ENCODE measurements at regions not wholly inside any gene's neighbourhood (a gene's known extent, or its start where the extent isn't known, plus 50 kb on each side); places are given as distances from the start of the nearest gene placed in this dataset.
"Not testable (repeated sequence)": the region's sequence is repeated elsewhere in the genome, so short reads cannot be mapped to it uniquely, and the experiment has no call there.

- FAIRE-seq (no peak), DNase-seq (ENCODE audit: insufficient read length) (no peak)
- TF ChIP-seq TAF1 (IDR thresholded peaks at IDR 0.05; ENCODE audit: borderline replicate concordance, low read depth, low read length): no peak
- TF ChIP-seq POLR2A (IDR thresholded peaks at IDR 0.05; ENCODE audit: low read depth, low read length): no peak
- TF ChIP-seq POLR2AphosphoS5 (IDR thresholded peaks at IDR 0.05; ENCODE audit: low read depth, low read length): no peak
Observed at GRCh38 chr3:18526667-18527066, 101.5 kb upstream of the SATB1 start.

GRCh38 chr3:18516170-18516569 lies 91.0 kb upstream of the SATB1 start:
- not testable (repeated sequence) for DNase-seq (ENCODE audit: insufficient read length); FAIRE-seq

GRCh38 chr3:18513091-18513490 lies 88.0 kb upstream of the SATB1 start:
- TF ChIP-seq TAF1 (IDR thresholded peaks at IDR 0.05; ENCODE audit: borderline replicate concordance, low read depth, low read length) (no peak), POLR2A (IDR thresholded peaks at IDR 0.05; ENCODE audit: low read depth, low read length) (no peak), POLR2AphosphoS5 (IDR thresholded peaks at IDR 0.05; ENCODE audit: low read depth, low read length) (no peak)
- DNase-seq (ENCODE audit: insufficient read length): no peak
- FAIRE-seq: no peak

GRCh38 chr3:18512007-18512406 lies 86.9 kb upstream of the SATB1 start:
- FAIRE-seq: no peak
- DNase-seq (ENCODE audit: insufficient read length): no peak
- no peak for TF ChIP-seq POLR2AphosphoS5 (IDR thresholded peaks at IDR 0.05; ENCODE audit: low read depth, low read length)
- no peak for TF ChIP-seq TAF1 (IDR thresholded peaks at IDR 0.05; ENCODE audit: borderline replicate concordance, low read depth, low read length)
- no peak for TF ChIP-seq POLR2A (IDR thresholded peaks at IDR 0.05; ENCODE audit: low read depth, low read length)

- no peak for FAIRE-seq
- DNase-seq (ENCODE audit: insufficient read length): no peak
- TF ChIP-seq POLR2A (IDR thresholded peaks at IDR 0.05; ENCODE audit: low read depth, low read length) (no peak), TAF1 (IDR thresholded peaks at IDR 0.05; ENCODE audit: borderline replicate concordance, low read depth, low read length) (no peak), POLR2AphosphoS5 (IDR thresholded peaks at IDR 0.05; ENCODE audit: low read depth, low read length) (no peak)
Observed at GRCh38 chr3:18510947-18511346, 85.8 kb upstream of the SATB1 start.

- no peak for TF ChIP-seq TAF1 (IDR thresholded peaks at IDR 0.05; ENCODE audit: borderline replicate concordance, low read depth, low read length)
- no peak for TF ChIP-seq POLR2A (IDR thresholded peaks at IDR 0.05; ENCODE audit: low read depth, low read length)
- no peak for TF ChIP-seq POLR2AphosphoS5 (IDR thresholded peaks at IDR 0.05; ENCODE audit: low read depth, low read length)
- no peak for DNase-seq (ENCODE audit: insufficient read length)
- FAIRE-seq: no peak
Observed at GRCh38 chr3:18507333-18507732, 82.2 kb upstream of the SATB1 start.

- DNase-seq (ENCODE audit: insufficient read length) (no peak), FAIRE-seq (no peak)
- TF ChIP-seq POLR2A (IDR thresholded peaks at IDR 0.05; ENCODE audit: low read depth, low read length) (no peak), POLR2AphosphoS5 (IDR thresholded peaks at IDR 0.05; ENCODE audit: low read depth, low read length) (no peak), TAF1 (IDR thresholded peaks at IDR 0.05; ENCODE audit: borderline replicate concordance, low read depth, low read length) (no peak)
Observed at GRCh38 chr3:18505056-18505455, 79.9 kb upstream of the SATB1 start.

GRCh38 chr3:18501679-18502343 lies 76.7 kb upstream of the SATB1 start:
- FAIRE-seq (no peak), DNase-seq (ENCODE audit: insufficient read length) (no peak)
- TF ChIP-seq POLR2A (IDR thresholded peaks at IDR 0.05; ENCODE audit: low read depth, low read length) (no peak), TAF1 (IDR thresholded peaks at IDR 0.05; ENCODE audit: borderline replicate concordance, low read depth, low read length) (no peak), POLR2AphosphoS5 (IDR thresholded peaks at IDR 0.05; ENCODE audit: low read depth, low read length) (no peak)

GRCh38 chr3:18500322-18500721 lies 75.2 kb upstream of the SATB1 start:
- no peak for FAIRE-seq
- TF ChIP-seq POLR2AphosphoS5 (IDR thresholded peaks at IDR 0.05; ENCODE audit: low read depth, low read length): no peak
- TF ChIP-seq TAF1 (IDR thresholded peaks at IDR 0.05; ENCODE audit: borderline replicate concordance, low read depth, low read length): no peak
- TF ChIP-seq POLR2A (IDR thresholded peaks at IDR 0.05; ENCODE audit: low read depth, low read length): no peak
- no peak for DNase-seq (ENCODE audit: insufficient read length)

- no peak for TF ChIP-seq TAF1 (IDR thresholded peaks at IDR 0.05; ENCODE audit: borderline replicate concordance, low read depth, low read length)
- TF ChIP-seq POLR2AphosphoS5 (IDR thresholded peaks at IDR 0.05; ENCODE audit: low read depth, low read length): no peak
- no peak for TF ChIP-seq POLR2A (IDR thresholded peaks at IDR 0.05; ENCODE audit: low read depth, low read length)
- DNase-seq (ENCODE audit: insufficient read length) (no peak), FAIRE-seq (no peak)
Observed at GRCh38 chr3:18499301-18499700, 74.2 kb upstream of the SATB1 start.

- DNase-seq (ENCODE audit: insufficient read length): no peak
- FAIRE-seq: no peak
- no peak for TF ChIP-seq POLR2A (IDR thresholded peaks at IDR 0.05; ENCODE audit: low read depth, low read length)
- no peak for TF ChIP-seq TAF1 (IDR thresholded peaks at IDR 0.05; ENCODE audit: borderline replicate concordance, low read depth, low read length)
- TF ChIP-seq POLR2AphosphoS5 (IDR thresholded peaks at IDR 0.05; ENCODE audit: low read depth, low read length): no peak
Observed at GRCh38 chr3:18494251-18494650, 69.1 kb upstream of the SATB1 start.

GRCh38 chr3:18489939-18490338 lies 64.8 kb upstream of the SATB1 start:
- TF ChIP-seq POLR2A (IDR thresholded peaks at IDR 0.05; ENCODE audit: low read depth, low read length) (no peak), POLR2AphosphoS5 (IDR thresholded peaks at IDR 0.05; ENCODE audit: low read depth, low read length) (no peak), TAF1 (IDR thresholded peaks at IDR 0.05; ENCODE audit: borderline replicate concordance, low read depth, low read length) (no peak)
- FAIRE-seq (no peak), DNase-seq (ENCODE audit: insufficient read length) (no peak)

- TF ChIP-seq POLR2A (IDR thresholded peaks at IDR 0.05; ENCODE audit: low read depth, low read length) (no peak), TAF1 (IDR thresholded peaks at IDR 0.05; ENCODE audit: borderline replicate concordance, low read depth, low read length) (no peak), POLR2AphosphoS5 (IDR thresholded peaks at IDR 0.05; ENCODE audit: low read depth, low read length) (no peak)
- no peak for FAIRE-seq
- DNase-seq (ENCODE audit: insufficient read length): no peak
Observed at GRCh38 chr3:18483226-18483625, 58.1 kb upstream of the SATB1 start.

Measured in GM12892 (cell line).